MCF 10A (cell line): ENCODE measurements at regions not wholly inside any gene's neighbourhood (a gene's known extent, or its start where the extent isn't known, plus 50 kb on each side); places are given as distances from the start of the nearest gene placed in this dataset.

Experiments used
- BruUV-seq: library from RNA; stranded (reverse); fragments of 400-500 nt; replicated peaks from 2 replicates; lab custom pipeline; 2021; lab: Mats Ljungman, UMichigan
- CTCF ChIA-PET: fragments of 300-600 bp; sonication (Branson Sonifier 250); formaldehyde crosslinking; extraction: SDS; loops from one replicate; lab custom pipeline; 2021; ENCODE audit warnings: antibody characterized with exemption, inconsistent platforms; lab: Yijun Ruan, JAX
- POLR2A ChIA-PET: fragments of 300-600, 350-650 bp; sonication (Branson Sonifier 250); formaldehyde crosslinking; extraction: SDS; loops from one replicate; lab custom pipeline; 2020; ENCODE audit warnings: antibody characterized with exemption, inconsistent platforms; lab: Yijun Ruan, JAX
- DNase-seq: peaks from one replicate; pipeline ENCODE4 v3.0.0-alpha.2; 2018; ENCODE audit not compliant: unreplicated experiment
- H3K27ac Mint-ChIP-seq: one replicate; pipeline ENCODE4 v1.8.0; 2022; ENCODE audit warnings: mild to moderate bottlenecking, low read depth, mixed read lengths; ENCODE audit not compliant: unreplicated experiment
- H3K27me3 Mint-ChIP-seq: one replicate; pipeline ENCODE4 v1.8.0; 2022; ENCODE audit warnings: mixed read lengths; ENCODE audit not compliant: insufficient read depth, unreplicated experiment
- H3K36me3 Mint-ChIP-seq: one replicate; pipeline ENCODE4 v1.8.0; 2022; ENCODE audit warnings: mild to moderate bottlenecking, moderate library complexity, mixed read lengths; ENCODE audit not compliant: insufficient read depth, unreplicated experiment
- H3K4me1 Mint-ChIP-seq: one replicate; pipeline ENCODE4 v1.8.0; 2022; ENCODE audit warnings: mixed read lengths; ENCODE audit not compliant: insufficient read depth, unreplicated experiment
- H3K4me3 Mint-ChIP-seq: one replicate; pipeline ENCODE4 v1.8.0; 2022; ENCODE audit warnings: mild to moderate bottlenecking, moderate library complexity, mixed read lengths; ENCODE audit not compliant: unreplicated experiment
- H3K9me3 Mint-ChIP-seq: one replicate; pipeline ENCODE4 v1.8.0; 2022; ENCODE audit warnings: mixed read lengths; ENCODE audit not compliant: unreplicated experiment
- intact Hi-C: fragments of 100-400 bp; cut with micrococcal nuclease; formaldehyde crosslinking; loops from 2 replicates; pipeline ENCODE4 v1.14.1; 2022
- TF ChIP-seq, protein P1 (sequence below): fragments of 200-600 bp; IDR thresholded peaks from one replicate; pipeline ENCODE4 v1.8.0; 2022; ENCODE audit warnings: antibody characterized with exemption, mild to moderate bottlenecking; ENCODE audit not compliant: unreplicated experiment

DNA sequence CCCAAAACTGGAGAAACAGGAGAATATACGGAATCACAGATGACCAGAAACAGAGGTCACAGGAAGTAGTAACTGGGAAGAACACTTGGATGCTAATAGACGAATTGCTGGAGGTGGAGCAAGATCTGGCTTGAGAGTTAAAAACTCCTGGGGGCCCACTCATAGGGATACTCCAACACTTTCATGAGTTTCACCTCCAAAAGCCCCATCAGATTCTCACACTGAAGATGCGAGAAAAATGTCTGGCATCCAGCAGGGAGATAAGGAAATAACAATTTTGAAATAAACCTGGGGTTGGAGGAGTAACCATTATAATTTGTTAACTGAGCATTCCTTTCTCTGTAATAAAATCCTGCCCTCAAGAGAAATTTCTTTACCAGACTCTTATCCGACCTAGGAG is 154.0 kb downstream of the ANXA2 start:
- BruUV-seq = no TSS peak
- intact Hi-C loops = no loop called here
- Mint-ChIP-seq H3K9me3 (peaks cover 7% of the 10 kb centered on the region), H3K27me3 (peaks cover 18% of the 10 kb centered on the region), H3K27ac (no peak overlapping the region), H3K4me1 (no peaks in the 10 kb centered on the region), H3K36me3 (no peaks in the 10 kb centered on the region), H3K4me3 (no peak overlapping the region)
- no peak for DNase-seq
- TF ChIP-seq, protein P1, sequence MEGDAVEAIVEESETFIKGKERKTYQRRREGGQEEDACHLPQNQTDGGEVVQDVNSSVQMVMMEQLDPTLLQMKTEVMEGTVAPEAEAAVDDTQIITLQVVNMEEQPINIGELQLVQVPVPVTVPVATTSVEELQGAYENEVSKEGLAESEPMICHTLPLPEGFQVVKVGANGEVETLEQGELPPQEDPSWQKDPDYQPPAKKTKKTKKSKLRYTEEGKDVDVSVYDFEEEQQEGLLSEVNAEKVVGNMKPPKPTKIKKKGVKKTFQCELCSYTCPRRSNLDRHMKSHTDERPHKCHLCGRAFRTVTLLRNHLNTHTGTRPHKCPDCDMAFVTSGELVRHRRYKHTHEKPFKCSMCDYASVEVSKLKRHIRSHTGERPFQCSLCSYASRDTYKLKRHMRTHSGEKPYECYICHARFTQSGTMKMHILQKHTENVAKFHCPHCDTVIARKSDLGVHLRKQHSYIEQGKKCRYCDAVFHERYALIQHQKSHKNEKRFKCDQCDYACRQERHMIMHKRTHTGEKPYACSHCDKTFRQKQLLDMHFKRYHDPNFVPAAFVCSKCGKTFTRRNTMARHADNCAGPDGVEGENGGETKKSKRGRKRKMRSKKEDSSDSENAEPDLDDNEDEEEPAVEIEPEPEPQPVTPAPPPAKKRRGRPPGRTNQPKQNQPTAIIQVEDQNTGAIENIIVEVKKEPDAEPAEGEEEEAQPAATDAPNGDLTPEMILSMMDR = no peak
- ChIA-PET POLR2A (no interaction called here), CTCF (no interaction called here)

DNA sequence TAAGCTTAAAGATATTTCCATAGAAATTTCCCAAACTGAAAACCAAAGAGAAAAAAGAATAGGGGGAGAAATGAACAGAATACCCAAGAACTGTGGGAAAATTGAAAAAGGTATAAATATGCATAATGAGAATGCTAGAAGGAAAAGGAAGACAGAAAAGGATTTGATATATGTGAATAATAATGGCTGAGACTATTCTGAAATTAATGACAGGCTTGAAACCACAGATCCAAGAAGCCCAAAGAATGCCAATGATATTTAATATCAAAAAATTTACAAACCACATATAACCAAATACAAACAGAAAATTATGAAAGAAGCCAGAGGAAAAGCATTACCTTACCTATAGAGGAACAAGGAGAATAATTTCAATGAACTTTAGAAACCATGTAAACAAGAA is 153.0 kb downstream of the ANXA2 start:
- DNase-seq = no peak
- H3K36me3 Mint-ChIP-seq = no peaks in the 10 kb centered on the region
- no peak overlapping the region for H3K4me3 Mint-ChIP-seq
- no TSS peak for BruUV-seq
- H3K27ac Mint-ChIP-seq = no peak overlapping the region
- H3K27me3 Mint-ChIP-seq = peaks cover 18% of the 10 kb centered on the region
- POLR2A ChIA-PET = no interaction called here
- TF ChIP-seq, protein P1 = no peak
- CTCF ChIA-PET = interaction anchor here (0.7 kb wide), 2 partner anchors 53 to 553 kb away, joined by 3 read pairs; no protein-coding TSS in a partner anchor
- intact Hi-C loops = no loop called here
- peaks cover 7% of the 10 kb centered on the region for H3K9me3 Mint-ChIP-seq
- no peaks in the 10 kb centered on the region for H3K4me1 Mint-ChIP-seq

DNA sequence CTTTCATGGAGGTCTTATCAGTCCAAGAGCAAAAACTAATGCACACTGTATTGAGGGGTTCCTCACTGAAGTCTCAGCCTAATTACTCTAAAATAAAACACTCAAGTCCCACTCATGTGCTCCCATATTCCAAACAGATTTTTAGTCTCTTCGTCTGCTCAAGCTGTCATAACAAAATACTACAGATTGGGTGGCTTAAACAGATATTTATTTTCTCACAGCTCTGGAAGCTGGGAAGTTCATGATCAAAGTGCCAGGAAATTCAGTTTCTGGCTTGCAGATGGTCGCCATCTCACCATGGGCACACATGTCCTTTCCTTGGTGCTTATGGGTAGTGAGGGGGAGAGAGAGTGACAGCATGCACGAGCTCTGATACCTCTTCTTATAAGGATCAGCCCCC is 147.5 kb downstream of the ANXA2 start:
- H3K36me3 Mint-ChIP-seq = no peaks in the 10 kb centered on the region

DNA sequence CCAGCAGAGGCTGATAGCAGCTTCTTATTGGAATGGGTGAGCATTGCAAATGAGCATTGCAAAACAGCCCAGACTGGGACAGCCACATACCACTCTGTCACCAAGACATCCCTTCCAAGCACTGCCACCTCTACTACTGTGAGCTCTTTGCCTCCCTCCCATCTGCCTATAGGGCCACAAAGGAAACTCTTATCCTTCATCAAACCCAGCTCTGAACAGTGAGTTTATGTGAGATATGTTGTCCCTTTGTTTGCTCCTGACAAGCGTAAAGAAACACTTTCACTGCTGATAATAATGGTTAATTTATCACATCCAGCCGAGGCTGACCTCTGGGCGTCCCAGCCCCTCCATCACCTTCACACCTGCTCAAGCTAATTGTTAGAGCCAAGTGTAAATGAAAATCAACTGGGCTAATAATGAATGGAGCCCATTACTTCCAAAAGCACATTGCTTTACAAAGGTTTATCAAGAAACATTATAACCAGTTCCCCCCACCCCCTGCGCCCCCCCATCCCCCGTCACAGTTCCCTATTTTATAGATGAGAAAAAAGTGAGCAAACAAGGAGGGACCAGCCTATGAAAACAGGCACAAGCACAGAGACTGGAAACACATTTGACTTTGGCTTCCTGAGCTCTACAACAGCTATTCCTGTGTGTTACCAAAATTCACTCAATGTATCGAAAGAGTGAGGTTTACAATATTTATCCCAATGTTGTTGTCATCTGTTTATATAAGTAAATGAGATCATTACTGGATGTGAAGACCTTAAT is 146.3 kb downstream of the ANXA2 start:
- Mint-ChIP-seq H3K27me3 (no peaks in the 10 kb centered on the region), H3K36me3 (no peaks in the 10 kb centered on the region), H3K27ac (no peak overlapping the region), H3K4me1 (peaks cover 7% of the 10 kb centered on the region), H3K4me3 (no peak overlapping the region), H3K9me3 (no peaks in the 10 kb centered on the region)
- TF ChIP-seq, protein P1 = no peak
- BruUV-seq = no TSS peak
- no peak for DNase-seq
- intact Hi-C loops = no loop called here
- POLR2A ChIA-PET = interaction anchor here (0.6 kb wide), 2 partner anchors 124 to 389 kb away, joined by 3 to 4 read pairs; no protein-coding TSS in a partner anchor
- CTCF ChIA-PET = no interaction called here

More for the DNA sequence above, 147.5 kb downstream of the ANXA2 start:
- CTCF ChIA-PET = no interaction called here
- POLR2A ChIA-PET = no interaction called here
- no peaks in the 10 kb centered on the region for H3K27me3 Mint-ChIP-seq
- BruUV-seq = no TSS peak
- intact Hi-C loops = no loop called here
- no peaks in the 10 kb centered on the region for H3K9me3 Mint-ChIP-seq
- TF ChIP-seq, protein P1 = no peak
- DNase-seq = no peak
- no peak overlapping the region for H3K4me3 Mint-ChIP-seq
- H3K27ac Mint-ChIP-seq = no peak overlapping the region
- H3K4me1 Mint-ChIP-seq = peaks cover 3% of the 10 kb centered on the region
